ENCODE measurements at regions not wholly inside any gene's neighbourhood (a gene's known extent, or its start where the extent isn't known, plus 50 kb on each side); places are given as distances from the start of the nearest gene placed in this dataset.

GRCh38 chr3:72217570-72217969, 432.6 kb upstream of the PROK2 start:
- Histone ChIP-seq H3K18ac (ENCODE audit: insufficient read length, low read depth, low read length) (no peak overlapping the region), H3K27me3 (ENCODE audit: insufficient read depth, low read length) (no peaks in the 10 kb centered on the region), H3K4ac (ENCODE audit: low read depth, low read length) (no peak overlapping the region), H2BK12ac (ENCODE audit: insufficient read length, low read depth, low read length) (no peak overlapping the region), H3K23me2 (ENCODE audit: insufficient read length, low read depth, low read length, poor library complexity, severe bottlenecking) (no peaks in the 10 kb centered on the region), H2BK5ac (ENCODE audit: insufficient read length, low read length) (no peak overlapping the region), H3K79me1 (ENCODE audit: insufficient read depth, low read depth, low read length, poor library complexity, severe bottlenecking) (no peaks in the 10 kb centered on the region), H4K91ac (ENCODE audit: insufficient read length, low read depth, low read length) (no peak overlapping the region), H2AFZ (ENCODE audit: low read length) (no peak overlapping the region), H4K8ac (replicated peaks; ENCODE audit: insufficient read length, low read depth, low read length) (no peak overlapping the region), H4K5ac (ENCODE audit: insufficient read length, low read depth, low read length) (no peak overlapping the region), H3K4me2 (ENCODE audit: insufficient read depth, insufficient read length, low read length) (no peak overlapping the region), H2BK20ac (ENCODE audit: low read depth, low read length, poor library complexity, severe bottlenecking) (no peak overlapping the region), H3K56ac (ENCODE audit: insufficient read length, low read depth, low read length) (no peak overlapping the region), H3T11ph (ENCODE audit: low read length) (no peak overlapping the region), H2AK5ac (ENCODE audit: insufficient read length, low read length) (no peak overlapping the region), H2BK120ac (ENCODE audit: low read depth, low read length, poor library complexity, severe bottlenecking) (no peak overlapping the region), H2BK15ac (ENCODE audit: low read depth, low read length) (no peak overlapping the region), H3K9ac (ENCODE audit: extremely low read depth, insufficient read length, low read length) (no peak overlapping the region), H3K14ac (ENCODE audit: insufficient read depth, low read length) (no peak overlapping the region), H3K9me3 (ENCODE audit: control insufficient read depth, low read depth, low read length) (no peaks in the 10 kb centered on the region), H4K20me1 (ENCODE audit: control insufficient read depth, insufficient read depth, insufficient read length) (no peaks in the 10 kb centered on the region), H3K27ac (ENCODE audit: insufficient read length, low read depth, low read length) (no peak overlapping the region), H3K23ac (ENCODE audit: insufficient read length, low read depth, low read length) (no peak overlapping the region), H3K79me2 (ENCODE audit: insufficient read depth, low read length) (no peaks in the 10 kb centered on the region), H3K4me1 (ENCODE audit: insufficient read depth, low read length) (no peaks in the 10 kb centered on the region)
- 100% methylated on average over 1 of the region's 7 CpGs for WGBS (ENCODE audit: extremely low coverage, insufficient read length, low lambda C conversion rate)
- H3K4me3 Mint-ChIP-seq = no peak overlapping the region; a peak in 1 of 5 replicates
- H3K4me1 Mint-ChIP-seq = no peaks in the 10 kb centered on the region
- TF ChIP-seq CTCF (conservative IDR thresholded peaks at IDR 0.05) = no peak
- DNase-seq = no peak
- no peaks in the 10 kb centered on the region; a peak in 1 of 5 replicates for H3K9me3 Mint-ChIP-seq
- H3K27me3 Mint-ChIP-seq (ENCODE audit: low read depth) = no peaks in the 10 kb centered on the region
- no peaks in the 10 kb centered on the region for H3K36me3 Mint-ChIP-seq (ENCODE audit: insufficient read depth in 1 of 3, low read depth in 3 of 3)
- H3K27ac Mint-ChIP-seq = no peak overlapping the region

Data from H9 (cell line).